ENCODE measurements at regions not wholly inside any gene's neighbourhood (a gene's known extent, or its start where the extent isn't known, plus 50 kb on each side); places are given as distances from the start of the nearest gene placed in this dataset.

- TF ChIP-seq CTCF (IDR thresholded peaks at IDR 0.05) (no peak), POLR2A (IDR thresholded peaks at IDR 0.05) (no peak)
Observed at GRCh38 chr6:112717401-112717800, 370.3 kb downstream of the RFPL4B start.
